ENCODE measurements at regions not wholly inside any gene's neighbourhood (a gene's known extent, or its start where the extent isn't known, plus 50 kb on each side); places are given as distances from the start of the nearest gene placed in this dataset.

GRCh38 chr12:92614001-92614400 is 88.8 kb upstream of the PLEKHG7 start:
- no peak for DNase-seq

GRCh38 chr12:92612611-92613010 is 90.2 kb upstream of the PLEKHG7 start:
- DNase-seq: no peak

GRCh38 chr12:92608151-92609091 is 94.4 kb upstream of the PLEKHG7 start:
- DNase-seq: no peak

- DNase-seq: no peak
Measured at GRCh38 chr12:92606956-92607355, 95.8 kb upstream of the PLEKHG7 start.

- DNase-seq: no peak
Measured at GRCh38 chr12:92605621-92606170, 97.1 kb upstream of the PLEKHG7 start.

- DNase-seq: no peak
Measured at GRCh38 chr12:92604786-92605185, 98.0 kb upstream of the PLEKHG7 start.

GRCh38 chr12:92603741-92604432 is 98.9 kb upstream of the PLEKHG7 start:
- DNase-seq: peak; percentile 14

GRCh38 chr12:92602930-92603623 is 99.7 kb upstream of the PLEKHG7 start:
- DNase-seq: no peak

- no peak for DNase-seq
Measured at GRCh38 chr12:92602476-92602875, 100.3 kb upstream of the PLEKHG7 start.

- DNase-seq: no peak
Measured at GRCh38 chr12:92601680-92602079, 101.1 kb upstream of the PLEKHG7 start.

GRCh38 chr12:92601176-92601575 is 101.6 kb upstream of the PLEKHG7 start:
- no peak for DNase-seq

GRCh38 chr12:92600052-92600451 is 102.7 kb upstream of the PLEKHG7 start:
- no peak for DNase-seq

GRCh38 chr12:92597997-92598396 is 104.8 kb upstream of the PLEKHG7 start:
- DNase-seq: no peak

GRCh38 chr12:92597118-92597517 is 105.7 kb upstream of the PLEKHG7 start:
- DNase-seq: no peak

GRCh38 chr12:92596383-92596782 is 106.4 kb upstream of the PLEKHG7 start:
- DNase-seq: no peak

GRCh38 chr12:92595663-92596062 is 107.1 kb upstream of the PLEKHG7 start:
- no peak for DNase-seq

GRCh38 chr12:92593734-92594402 is 108.9 kb upstream of the PLEKHG7 start:
- peak; percentile 58 for DNase-seq

GRCh38 chr12:92585115-92585727 is 117.6 kb upstream of the PLEKHG7 start:
- DNase-seq: no peak

GRCh38 chr12:92583910-92584309 is 118.9 kb upstream of the PLEKHG7 start:
- DNase-seq: no peak

- DNase-seq: no peak
Measured at GRCh38 chr12:92582893-92583292, 119.9 kb upstream of the PLEKHG7 start.

GRCh38 chr12:92582475-92582874 is 120.3 kb upstream of the PLEKHG7 start:
- DNase-seq: no peak

- no peak for DNase-seq
Measured at GRCh38 chr12:92581604-92582003, 121.2 kb upstream of the PLEKHG7 start.
